SU-DHL-6 (cell line): ENCODE measurements at regions not wholly inside any gene's neighbourhood (a gene's known extent, or its start where the extent isn't known, plus 50 kb on each side); places are given as distances from the start of the nearest gene placed in this dataset.

ENCODE experiments used
- EZH2phosphoT487 ChIP-seq: fragments of 200-600 bp; sonication (generic), shearing (Covaris generic); conservative IDR thresholded peaks from 2 replicates; pipeline ENCODE4 v1.6.1; 2018; ENCODE audit warnings: mild to moderate bottlenecking, antibody characterized with exemption, low read length, moderate library complexity, mixed read lengths
- TF ChIP-seq, protein P1 (sequence below): fragments of 200-600 bp; sonication (generic); IDR thresholded peaks from one replicate; pipeline ENCODE4 v1.5.1; 2017; ENCODE audit warnings: antibody characterized with exemption, mild to moderate bottlenecking, low read length, moderate library complexity; ENCODE audit not compliant: insufficient read depth, poor library complexity, severe bottlenecking

GRCh38 chr21:35408401-35408800 is 359.3 kb upstream of the RUNX1 start:
- TF ChIP-seq, protein P1, sequence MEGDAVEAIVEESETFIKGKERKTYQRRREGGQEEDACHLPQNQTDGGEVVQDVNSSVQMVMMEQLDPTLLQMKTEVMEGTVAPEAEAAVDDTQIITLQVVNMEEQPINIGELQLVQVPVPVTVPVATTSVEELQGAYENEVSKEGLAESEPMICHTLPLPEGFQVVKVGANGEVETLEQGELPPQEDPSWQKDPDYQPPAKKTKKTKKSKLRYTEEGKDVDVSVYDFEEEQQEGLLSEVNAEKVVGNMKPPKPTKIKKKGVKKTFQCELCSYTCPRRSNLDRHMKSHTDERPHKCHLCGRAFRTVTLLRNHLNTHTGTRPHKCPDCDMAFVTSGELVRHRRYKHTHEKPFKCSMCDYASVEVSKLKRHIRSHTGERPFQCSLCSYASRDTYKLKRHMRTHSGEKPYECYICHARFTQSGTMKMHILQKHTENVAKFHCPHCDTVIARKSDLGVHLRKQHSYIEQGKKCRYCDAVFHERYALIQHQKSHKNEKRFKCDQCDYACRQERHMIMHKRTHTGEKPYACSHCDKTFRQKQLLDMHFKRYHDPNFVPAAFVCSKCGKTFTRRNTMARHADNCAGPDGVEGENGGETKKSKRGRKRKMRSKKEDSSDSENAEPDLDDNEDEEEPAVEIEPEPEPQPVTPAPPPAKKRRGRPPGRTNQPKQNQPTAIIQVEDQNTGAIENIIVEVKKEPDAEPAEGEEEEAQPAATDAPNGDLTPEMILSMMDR = no peak
- TF ChIP-seq EZH2phosphoT487 = no peak
